HG03575 (cell line): ENCODE measurements at regions not wholly inside any gene's neighbourhood (a gene's known extent, or its start where the extent isn't known, plus 50 kb on each side); places are given as distances from the start of the nearest gene placed in this dataset.

Experiments
- ATAC-seq: cut with Tn5 transposase; IDR thresholded peaks from one replicate; pipeline ENCODE4 v1.9.1; 2021; ENCODE audit not compliant: unreplicated experiment, insufficient number of reproducible peaks, low FRiP score; ENCODE audit errors: extremely low read depth

DNA sequence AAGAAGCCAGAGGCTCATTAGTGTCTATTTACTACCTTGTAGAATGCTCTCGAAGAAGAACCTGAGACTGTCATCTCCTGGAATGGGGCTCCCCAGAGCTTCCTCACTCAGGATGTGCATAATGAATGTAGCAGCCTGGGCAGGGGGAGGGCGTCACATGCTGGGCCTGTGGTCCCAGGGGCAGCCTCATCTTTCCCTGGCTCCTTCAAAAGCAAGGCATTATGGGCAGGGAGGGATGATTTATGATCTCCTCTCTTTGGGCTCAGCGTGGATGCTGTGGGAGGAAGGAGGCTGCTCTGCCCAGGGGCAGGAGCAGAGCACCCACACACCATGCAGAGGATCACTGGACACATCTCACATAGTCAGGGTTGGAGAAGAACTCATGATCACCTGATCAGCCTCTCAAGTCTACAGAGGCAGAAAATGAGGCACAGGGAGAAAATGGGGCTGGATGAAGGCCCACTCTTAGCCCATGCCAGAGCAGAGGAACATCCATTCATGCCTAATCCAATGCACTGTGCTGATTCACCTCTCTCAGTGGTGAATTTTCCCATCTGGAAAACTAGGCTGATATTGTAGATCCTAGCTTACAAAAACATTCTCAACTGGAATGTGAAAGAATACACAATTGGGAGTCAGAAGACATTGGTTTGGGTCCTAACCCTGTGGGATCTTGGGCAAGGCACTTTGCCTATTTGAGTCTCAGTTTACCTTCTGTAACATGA is 173.7 kb downstream of the CARTPT start:
- ATAC-seq, result no peak

DNA sequence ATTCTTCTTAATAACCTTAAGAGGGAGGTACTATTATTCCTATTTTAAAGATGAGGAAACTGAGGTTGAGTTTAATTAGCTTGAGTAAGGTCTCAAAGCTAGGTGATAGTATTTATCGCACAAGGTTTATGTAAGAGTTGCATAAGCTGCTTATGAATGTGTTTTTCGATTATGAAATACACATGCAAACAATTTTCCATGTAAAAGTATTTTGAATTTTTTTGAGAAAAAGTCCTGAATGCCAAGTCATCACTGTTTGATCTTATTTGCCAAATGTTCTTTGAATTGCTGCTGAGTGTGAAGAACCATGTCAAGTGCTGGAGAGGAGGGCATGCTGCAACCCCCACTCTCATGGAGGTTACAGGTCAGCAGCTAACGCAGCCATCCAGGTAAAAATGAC is 174.4 kb downstream of the CARTPT start:
- ATAC-seq, result no peak

DNA sequence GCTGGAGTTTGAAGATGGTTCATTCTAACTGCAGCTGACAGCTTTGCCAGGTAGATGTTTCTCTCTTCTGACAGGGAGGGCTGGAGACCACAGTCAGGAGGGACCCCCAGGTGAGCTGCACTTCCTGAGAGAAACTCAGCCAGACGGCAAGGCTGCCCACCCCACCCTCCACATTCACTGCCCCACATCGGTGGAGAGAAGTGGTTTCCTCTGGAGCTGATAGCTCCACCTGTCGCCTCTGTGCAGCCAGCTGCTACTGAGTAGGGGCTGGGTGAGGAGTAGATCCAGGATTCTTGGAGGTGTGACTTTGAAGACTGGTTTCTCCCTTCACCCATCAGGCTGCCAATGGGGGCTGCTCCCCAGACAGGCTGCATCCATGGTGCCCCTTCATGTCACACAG is 175.0 kb downstream of the CARTPT start:
- no peak for ATAC-seq

GRCh38 chr5:71895546-71895945 is 176.5 kb downstream of the CARTPT start:
- ATAC-seq, result no peak

DNA sequence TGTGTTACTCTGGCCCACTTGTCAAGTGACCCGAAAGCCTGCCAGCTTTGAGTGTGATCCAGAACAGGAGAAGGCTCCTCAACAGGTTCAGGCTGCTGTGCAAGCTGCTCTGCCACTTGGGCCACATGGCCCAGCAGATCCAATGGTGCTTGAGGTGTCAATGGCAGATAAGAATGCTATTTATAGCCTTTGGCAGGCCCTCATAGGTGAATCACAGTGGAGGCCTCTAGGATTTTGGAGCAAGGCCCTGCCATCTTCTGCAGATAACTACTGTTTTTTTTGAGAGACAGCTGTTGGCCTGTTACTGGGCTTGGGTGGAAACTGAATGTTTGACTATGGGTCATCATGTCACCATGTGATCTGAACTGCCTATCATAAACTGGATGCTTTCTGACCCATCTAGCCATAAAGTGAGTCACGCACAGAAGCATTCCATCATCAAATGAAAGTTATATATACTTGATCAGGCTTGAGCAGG is 180.8 kb downstream of the CARTPT start:
- no peak for ATAC-seq

- no peak for ATAC-seq
These were observed 184.7 kb downstream of the CARTPT start for GRCh38 chr5:71903808-71904207.

DNA sequence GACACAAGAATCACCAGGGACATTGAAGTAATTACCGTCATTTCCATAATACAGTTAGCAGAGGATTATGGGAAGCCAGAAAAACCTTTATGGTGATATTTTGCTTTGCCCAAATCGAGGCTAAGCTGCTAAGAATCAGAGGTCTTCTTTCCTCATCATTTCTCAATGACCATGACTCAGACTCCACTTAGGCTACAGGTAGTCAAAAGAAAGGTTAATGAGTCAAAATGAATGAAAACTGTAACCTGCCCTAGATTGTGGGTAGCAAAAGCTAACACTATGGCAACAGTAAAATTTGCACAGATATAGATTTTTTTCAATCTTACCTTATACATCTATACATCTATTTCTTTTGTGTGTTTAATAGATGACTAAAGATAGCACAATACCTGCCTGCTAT is 185.8 kb downstream of the CARTPT start:
- no peak for ATAC-seq

DNA sequence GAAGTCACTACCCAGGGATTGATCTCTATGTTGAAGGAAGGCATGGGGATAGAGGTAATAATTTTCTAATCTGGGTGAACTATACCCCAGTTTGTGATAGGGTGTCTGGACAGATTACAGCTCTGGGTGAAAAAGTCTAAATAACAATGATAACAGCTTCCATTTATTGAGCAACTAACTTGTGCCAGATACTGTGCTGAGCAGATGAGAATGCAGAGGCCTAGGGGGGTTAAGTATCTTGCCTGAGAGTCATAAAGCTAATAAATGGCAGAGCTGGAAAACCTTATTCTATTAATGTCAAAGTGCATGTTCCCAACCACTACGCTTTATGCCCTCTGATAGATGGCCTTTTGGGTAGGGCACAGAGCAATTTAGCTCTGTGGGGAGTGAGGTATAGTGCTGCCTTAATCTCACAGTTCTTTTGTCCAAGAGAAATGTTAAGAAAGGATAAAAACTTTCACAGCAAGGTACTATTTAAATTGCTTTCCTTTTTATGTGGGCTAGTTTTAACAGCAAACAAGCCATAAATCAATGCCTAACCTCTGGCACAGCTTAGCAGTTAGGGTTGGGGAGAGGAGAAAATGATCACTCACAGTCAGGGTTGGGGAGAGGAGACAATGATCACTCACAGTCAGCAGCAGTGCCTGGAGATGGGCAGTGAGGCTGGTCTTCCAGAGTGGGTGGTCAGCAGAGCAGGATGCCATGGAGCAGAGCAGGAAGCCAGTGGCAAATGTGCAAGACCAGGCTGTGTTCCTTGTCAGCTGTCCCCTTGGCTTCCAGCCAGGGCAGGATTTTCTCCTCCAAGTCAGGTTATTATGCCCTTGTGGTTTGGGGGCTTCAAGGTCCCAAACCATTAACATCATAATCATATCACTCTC is 187.0 kb downstream of the CARTPT start:
- no peak for ATAC-seq

DNA sequence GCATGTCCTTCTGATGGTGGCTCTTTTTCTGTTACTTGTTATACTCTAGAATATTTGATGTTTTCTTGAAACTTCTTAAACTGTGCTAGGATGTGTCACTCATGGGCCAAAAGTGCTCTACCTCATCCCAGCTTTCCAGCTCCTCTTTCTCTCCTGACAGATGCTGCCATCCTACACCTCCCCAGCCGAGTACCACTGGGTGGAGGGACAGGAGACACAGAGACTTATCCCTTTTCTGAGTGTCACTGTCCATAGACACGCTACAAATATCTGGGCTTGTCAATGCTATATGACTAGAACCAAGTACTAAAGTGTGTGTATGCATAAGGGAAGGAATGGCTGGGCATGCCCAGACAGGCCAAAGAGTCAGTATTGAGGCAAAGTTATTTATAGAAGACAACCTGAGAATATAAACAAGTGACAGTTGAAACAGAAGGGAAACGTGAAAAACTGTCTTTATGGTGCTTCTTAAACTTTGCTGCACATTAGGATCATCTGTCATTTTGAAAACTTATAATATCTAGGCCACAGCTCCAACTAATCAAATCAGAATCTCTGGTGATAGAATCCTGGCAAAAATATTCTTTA is 188.0 kb downstream of the CARTPT start:
- ATAC-seq, result no peak

GRCh38 chr5:71907608-71908145 is 188.6 kb downstream of the CARTPT start:
- no peak for ATAC-seq

DNA sequence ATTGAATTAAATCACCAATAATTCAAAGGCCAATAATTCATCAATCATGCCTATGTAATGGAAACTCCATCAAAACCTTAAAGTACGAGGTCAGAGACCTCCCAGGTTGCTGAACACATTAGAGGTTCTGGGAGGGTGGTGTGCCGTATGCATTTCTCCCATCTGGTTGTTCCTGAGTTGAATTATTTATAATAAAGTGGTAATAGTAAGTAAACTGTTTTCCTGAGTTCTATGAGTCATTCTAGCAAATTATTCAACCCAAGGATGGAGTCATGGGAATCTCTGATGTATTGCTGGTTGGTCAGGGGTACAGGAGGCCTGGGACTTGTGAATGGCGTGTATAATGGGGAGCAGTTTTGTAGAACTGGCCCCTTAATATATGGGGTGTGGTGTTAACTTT is 191.7 kb downstream of the CARTPT start:
- ATAC-seq, result no peak

DNA sequence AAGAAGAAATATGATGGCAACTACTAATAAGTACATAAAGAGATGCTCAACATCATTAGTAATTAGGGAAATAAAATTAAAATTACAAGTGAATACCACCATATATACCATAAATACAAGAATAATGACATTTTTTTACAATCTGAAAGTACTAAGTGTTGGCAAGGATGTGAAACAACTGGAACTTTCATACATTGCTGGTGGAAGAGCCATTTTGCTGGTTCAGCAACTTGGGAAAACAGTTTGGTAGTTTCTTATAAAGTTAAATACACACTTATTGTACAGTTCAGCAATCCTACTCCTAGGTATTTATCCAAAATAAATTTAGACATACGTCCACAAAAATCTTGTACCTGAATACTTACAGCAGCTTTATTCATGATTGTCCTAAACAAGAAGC is 192.9 kb downstream of the CARTPT start:
- no peak for ATAC-seq

- ATAC-seq, result no peak
These were observed 193.0 kb upstream of the MAP1B start for GRCh38 chr5:71914281-71914680.

DNA sequence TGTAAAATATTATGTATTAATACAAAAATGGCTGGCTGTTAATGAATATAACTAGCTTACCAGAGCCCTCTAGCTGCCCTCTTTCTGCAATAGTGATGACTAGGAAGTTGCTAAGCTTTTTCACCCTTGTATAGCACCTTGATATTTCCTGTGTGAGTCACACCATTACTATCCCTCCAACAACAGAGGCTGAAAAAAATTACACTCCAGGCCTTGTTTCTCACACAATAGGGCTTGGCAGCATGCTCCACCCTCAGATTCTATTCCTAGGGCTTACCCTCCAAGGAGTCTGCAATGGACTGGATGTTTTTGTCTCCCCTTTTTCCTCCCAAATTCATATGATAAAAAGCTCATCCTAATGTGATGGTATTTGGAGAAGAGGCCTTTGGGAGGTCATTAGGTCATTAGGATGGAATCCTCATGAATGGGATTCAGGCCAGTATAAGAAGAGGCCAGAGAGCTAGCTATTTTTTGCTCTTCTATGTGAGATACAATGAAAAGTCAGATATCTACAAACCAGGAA is 184.6 kb upstream of the MAP1B start:
- no peak for ATAC-seq

DNA sequence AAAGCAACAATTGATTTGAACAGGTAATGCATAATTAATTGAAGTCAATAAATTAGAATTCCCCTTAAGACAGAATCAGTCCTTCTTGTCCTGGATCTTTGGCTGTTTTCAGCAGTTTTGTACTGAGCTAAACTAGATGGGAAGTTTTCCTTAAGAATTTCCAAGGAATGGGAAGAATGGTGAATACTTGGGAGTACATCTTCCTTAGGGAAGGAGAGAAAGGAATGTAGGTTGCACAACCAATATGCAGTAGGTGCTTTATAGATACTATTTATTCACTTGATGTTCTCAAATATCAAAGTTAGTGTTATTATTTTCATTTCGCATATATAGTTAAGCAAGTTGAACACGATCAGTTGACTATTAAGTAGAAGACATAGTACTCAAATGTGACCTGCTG is 183.5 kb upstream of the MAP1B start:
- no peak for ATAC-seq

- no peak for ATAC-seq
These were observed 182.9 kb upstream of the MAP1B start for GRCh38 chr5:71924325-71924724.

DNA sequence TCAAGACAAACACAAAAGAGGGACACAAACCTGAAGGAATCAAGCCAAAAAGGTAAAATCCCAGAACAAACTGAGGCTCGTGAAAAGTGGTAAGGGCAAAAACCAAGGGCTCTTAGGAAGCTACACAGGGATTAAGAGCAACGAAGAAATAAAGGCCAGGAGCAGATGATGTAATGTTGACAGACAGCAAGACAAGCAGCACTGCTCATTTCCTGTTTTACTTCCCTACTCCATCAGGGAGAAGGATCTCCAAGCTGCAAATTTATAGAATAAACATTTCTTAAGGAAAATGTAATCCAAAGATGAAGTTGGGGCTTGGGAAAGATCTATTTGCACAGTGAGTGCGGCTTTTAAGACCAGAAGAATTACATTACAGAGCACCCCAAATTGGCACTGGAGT is 182.3 kb upstream of the MAP1B start:
- ATAC-seq, result no peak

- ATAC-seq, result no peak
These were observed 181.6 kb upstream of the MAP1B start for GRCh38 chr5:71925608-71926091.

GRCh38 chr5:71929003-71929402 is 178.3 kb upstream of the MAP1B start:
- ATAC-seq, result no peak
